Calu3 (cell line): ENCODE measurements at regions not wholly inside any gene's neighbourhood (a gene's known extent, or its start where the extent isn't known, plus 50 kb on each side); places are given as distances from the start of the nearest gene placed in this dataset.

Source experiments
- BruUV-seq: library from RNA; stranded (reverse); fragments of 400-500 nt; replicated peaks from 2 replicates; lab custom pipeline; 2021; lab: Mats Ljungman, UMichigan
- CTCF ChIA-PET: fragments of 300-600 bp; sonication (Branson Sonifier 250); formaldehyde crosslinking; loops from one replicate; lab custom pipeline; 2022; ENCODE audit warnings: antibody characterized with exemption; lab: Charles Lee
- DNase-seq: peaks from one replicate; pipeline ENCODE4 v3.0.0; 2022
- H3K27ac Mint-ChIP-seq: one replicate; pipeline ENCODE4 v1.8.0; 2022; ENCODE audit warnings: mixed read lengths; ENCODE audit not compliant: unreplicated experiment
- H3K27me3 Mint-ChIP-seq: one replicate; pipeline ENCODE4 v1.8.0; 2022; ENCODE audit warnings: mixed read lengths; ENCODE audit not compliant: unreplicated experiment
- H3K36me3 Mint-ChIP-seq: one replicate; pipeline ENCODE4 v1.8.0; 2022; ENCODE audit warnings: mild to moderate bottlenecking, moderate library complexity, mixed read lengths; ENCODE audit not compliant: insufficient read depth, unreplicated experiment
- H3K4me1 Mint-ChIP-seq: one replicate; pipeline ENCODE4 v1.8.0; 2022; ENCODE audit warnings: mild to moderate bottlenecking, low read depth, mixed read lengths; ENCODE audit not compliant: unreplicated experiment
- H3K4me3 Mint-ChIP-seq: one replicate; pipeline ENCODE4 v1.8.0; 2022; ENCODE audit warnings: mild to moderate bottlenecking, low read depth, moderate library complexity, mixed read lengths; ENCODE audit not compliant: unreplicated experiment
- H3K9me3 Mint-ChIP-seq: one replicate; pipeline ENCODE4 v1.8.0; 2022; ENCODE audit warnings: low read depth, mixed read lengths; ENCODE audit not compliant: unreplicated experiment
- CTCF ChIP-seq: fragments of 200-600 bp; IDR thresholded peaks from one replicate; pipeline ENCODE4 v1.8.0; 2022; ENCODE audit warnings: antibody characterized with exemption; ENCODE audit not compliant: unreplicated experiment
- intact Hi-C: fragments of 100-400 bp; cut with micrococcal nuclease; formaldehyde crosslinking; loops from one replicate; pipeline ENCODE4 v1.10.0; 2022; ENCODE audit not compliant: unreplicated experiment

DNA sequence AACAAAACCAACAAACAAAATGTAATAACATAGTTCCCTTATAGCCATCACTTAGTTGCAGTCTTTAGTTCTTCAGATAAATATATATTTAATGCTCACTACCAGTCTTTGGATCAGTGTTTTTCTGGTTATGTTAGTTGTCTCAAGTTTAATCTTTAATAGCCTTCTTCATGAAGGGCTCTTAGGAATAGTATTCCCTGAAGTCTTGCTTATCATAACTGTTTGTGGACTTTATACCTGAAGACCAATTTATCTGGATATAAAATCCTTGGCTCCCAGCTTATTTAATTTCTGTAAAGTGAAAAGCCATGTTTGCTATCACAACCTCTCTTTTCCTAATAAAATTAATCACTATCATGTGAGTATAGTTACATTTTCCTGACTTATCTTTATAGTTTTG, 379.7 kb downstream of the ARL6IP6 start:
- no peak for DNase-seq
- no peak overlapping the region for H3K27ac Mint-ChIP-seq
- intact Hi-C loops = loop anchor here (1.0 kb wide), 1 partner anchor 29 kb away; no protein-coding TSS in a partner anchor
- no peaks in the 10 kb centered on the region for H3K36me3 Mint-ChIP-seq
- no peaks in the 10 kb centered on the region for H3K4me1 Mint-ChIP-seq
- no TSS peak for BruUV-seq
- CTCF ChIA-PET = no interaction called here
- H3K9me3 Mint-ChIP-seq = no peaks in the 10 kb centered on the region
- no peak overlapping the region for H3K4me3 Mint-ChIP-seq
- no peaks in the 10 kb centered on the region for H3K27me3 Mint-ChIP-seq
- TF ChIP-seq CTCF = no peak

DNA sequence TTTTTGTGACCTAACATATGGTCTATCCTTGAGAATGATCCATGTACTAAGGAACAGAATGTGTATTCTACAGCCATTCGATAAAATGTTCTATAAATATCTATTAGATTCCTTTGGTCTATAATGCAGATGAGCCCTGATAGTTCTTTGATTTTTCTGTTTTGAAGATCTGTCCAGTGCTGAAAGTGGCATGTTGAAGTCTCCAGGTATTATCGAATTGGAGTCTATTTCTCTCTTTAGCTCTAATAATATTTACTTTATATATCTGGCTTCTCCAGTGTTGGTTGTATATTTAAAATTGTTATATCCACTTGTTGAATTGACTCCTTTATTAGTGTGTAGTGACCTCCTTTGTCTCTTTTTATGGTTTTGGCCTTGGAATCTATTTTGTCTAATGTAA, 377.9 kb downstream of the ARL6IP6 start:
- H3K27ac Mint-ChIP-seq = no peak overlapping the region

DNA sequence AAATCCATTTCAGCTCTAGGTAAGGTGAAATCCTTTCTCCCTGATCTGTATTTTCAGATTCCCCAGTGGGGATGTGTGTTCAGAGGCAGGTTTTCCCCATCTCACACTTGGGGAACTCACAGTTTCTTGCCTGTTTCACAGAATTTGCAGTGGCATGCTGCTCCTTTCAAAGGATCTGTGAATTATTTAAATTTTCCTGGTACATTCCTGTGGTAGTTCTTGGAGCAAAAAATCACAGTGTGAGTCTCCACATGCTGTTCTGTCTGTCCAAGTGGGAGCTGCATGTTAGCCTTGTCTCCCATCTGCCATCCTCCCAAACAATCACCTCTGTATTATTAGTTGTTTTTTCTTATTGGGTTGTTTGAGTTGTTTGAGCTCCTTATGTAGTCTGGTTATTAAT, 372.9 kb downstream of the ARL6IP6 start:
- BruUV-seq = no TSS peak
- Mint-ChIP-seq H3K27me3 (no peaks in the 10 kb centered on the region), H3K27ac (no peak overlapping the region), H3K9me3 (no peaks in the 10 kb centered on the region), H3K4me1 (no peaks in the 10 kb centered on the region), H3K36me3 (no peaks in the 10 kb centered on the region), H3K4me3 (no peak overlapping the region)
- intact Hi-C loops = no loop called here
- CTCF ChIA-PET = no interaction called here
- no peak for TF ChIP-seq CTCF
- DNase-seq = no peak

More for the DNA sequence above, 377.9 kb downstream of the ARL6IP6 start:
- TF ChIP-seq CTCF = no peak
- intact Hi-C loops = no loop called here
- Mint-ChIP-seq H3K4me1 (no peaks in the 10 kb centered on the region), H3K9me3 (no peaks in the 10 kb centered on the region), H3K36me3 (no peaks in the 10 kb centered on the region), H3K27me3 (no peaks in the 10 kb centered on the region), H3K4me3 (no peak overlapping the region)
- no TSS peak for BruUV-seq
- DNase-seq = no peak
- CTCF ChIA-PET = no interaction called here

DNA sequence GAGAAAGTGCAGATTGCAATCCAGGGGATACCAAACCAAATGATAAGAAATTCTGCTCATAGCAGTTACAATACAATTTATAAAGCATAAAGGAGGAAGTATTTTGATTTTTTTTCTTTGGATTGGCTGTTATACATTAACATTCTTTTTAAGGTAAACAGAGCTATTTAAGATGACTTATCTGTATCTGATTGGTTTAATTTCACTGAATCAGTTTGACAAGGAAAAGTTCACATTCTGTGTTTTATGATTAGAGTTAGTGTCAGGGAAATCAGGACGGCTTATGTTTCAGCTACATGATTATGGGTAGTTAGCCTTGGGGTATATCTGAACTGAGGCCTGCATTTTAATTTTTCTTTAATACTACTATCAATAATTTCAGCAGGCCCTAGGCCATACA, 360.9 kb downstream of the ARL6IP6 start:
- intact Hi-C loops = no loop called here
- no peaks in the 10 kb centered on the region for H3K9me3 Mint-ChIP-seq
- H3K27me3 Mint-ChIP-seq = no peaks in the 10 kb centered on the region
- BruUV-seq = no TSS peak
- H3K4me3 Mint-ChIP-seq = no peak overlapping the region
- H3K27ac Mint-ChIP-seq = no peak overlapping the region
- no peak for DNase-seq
- no peaks in the 10 kb centered on the region for H3K36me3 Mint-ChIP-seq
- CTCF ChIA-PET = no interaction called here
- peaks cover 12% of the 10 kb centered on the region for H3K4me1 Mint-ChIP-seq
- TF ChIP-seq CTCF = no peak
